AG08395 (cell line): ENCODE measurements at regions not wholly inside any gene's neighbourhood (a gene's known extent, or its start where the extent isn't known, plus 50 kb on each side); places are given as distances from the start of the nearest gene placed in this dataset.
"Not testable (repeated sequence)": the region's sequence is repeated elsewhere in the genome, so short reads cannot be mapped to it uniquely, and the experiment has no call there.

Source experiments
- DNase-seq: peaks from one replicate; pipeline ENCODE4 v3.0.0; 2012; ENCODE audit warnings: mixed read lengths, low spot score

GRCh38 chr15:36075333-36075732 is 504.1 kb upstream of the CDIN1 start:
- peak; percentile 25 for DNase-seq

DNA sequence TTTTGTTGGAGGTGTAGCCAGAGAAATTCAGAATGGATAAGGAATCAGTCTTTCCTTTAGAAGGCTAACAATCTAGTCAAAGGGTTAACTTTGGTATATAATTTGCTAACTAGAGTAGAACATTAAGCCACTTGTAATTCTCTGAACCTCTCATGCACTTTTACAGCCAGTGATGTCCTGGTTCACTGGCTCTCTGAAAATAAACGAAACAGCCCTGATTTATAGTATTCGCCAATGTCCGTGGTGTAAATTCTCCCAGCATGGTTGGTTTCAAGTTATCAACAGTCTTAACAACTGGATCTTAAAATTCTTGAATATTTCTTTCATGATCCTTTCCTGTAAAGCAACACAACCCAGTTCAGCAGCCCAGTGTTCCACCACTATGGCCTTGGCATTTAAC is 500.4 kb upstream of the CDIN1 start:
- DNase-seq = no peak

DNA sequence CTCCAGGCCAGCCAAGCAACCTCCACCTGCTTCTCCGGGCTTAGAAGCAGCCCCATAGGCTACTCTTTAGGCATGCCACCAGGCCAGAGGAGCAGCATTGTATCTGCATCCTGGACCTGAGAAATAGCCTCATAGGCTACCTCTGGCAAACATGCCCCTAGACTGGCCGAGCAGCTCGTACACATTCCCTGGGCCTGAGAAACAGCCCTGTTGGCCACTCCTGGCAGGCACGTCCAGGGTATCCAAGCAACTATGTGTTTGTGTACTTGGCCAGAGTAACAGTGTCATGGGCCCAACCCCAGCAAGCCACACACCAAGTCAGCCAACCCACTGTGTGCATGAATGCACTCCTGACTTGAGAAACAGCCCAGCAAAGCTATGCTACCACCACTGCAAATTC is 498.7 kb upstream of the CDIN1 start:
- DNase-seq = no peak

DNA sequence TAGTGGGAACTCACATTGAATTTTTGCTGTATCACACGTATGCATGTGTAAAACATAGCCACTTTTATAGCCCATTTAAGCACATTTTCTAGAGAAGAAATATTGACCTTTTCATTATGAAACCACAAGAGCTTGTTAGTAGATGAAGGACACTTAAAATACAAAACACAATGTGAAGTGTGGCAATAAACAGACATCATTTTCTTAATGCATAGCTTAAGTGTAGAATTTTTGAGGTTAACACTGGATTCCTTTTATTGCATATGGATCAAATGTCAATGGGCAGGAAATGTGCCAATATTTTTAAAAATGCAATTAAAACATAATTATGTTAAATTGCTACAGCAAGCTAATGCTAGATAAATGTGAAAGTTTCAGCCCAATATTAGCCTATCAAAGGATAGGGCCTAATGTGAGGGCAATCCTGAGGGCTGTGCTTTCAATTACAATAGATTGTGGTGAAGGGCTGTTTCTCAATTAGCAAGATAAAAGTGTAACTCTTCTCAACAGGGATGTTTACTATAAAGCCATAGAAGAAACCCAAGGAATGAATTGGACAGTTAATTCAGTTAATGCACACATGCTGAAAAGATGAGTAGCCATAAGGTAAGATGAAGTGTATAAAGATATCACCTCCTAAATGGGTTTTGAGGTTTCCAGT is 489.0 kb upstream of the CDIN1 start:
- DNase-seq = no peak

GRCh38 chr15:36106640-36107335 is 472.6 kb upstream of the CDIN1 start:
- DNase-seq = peak; percentile 45

DNA sequence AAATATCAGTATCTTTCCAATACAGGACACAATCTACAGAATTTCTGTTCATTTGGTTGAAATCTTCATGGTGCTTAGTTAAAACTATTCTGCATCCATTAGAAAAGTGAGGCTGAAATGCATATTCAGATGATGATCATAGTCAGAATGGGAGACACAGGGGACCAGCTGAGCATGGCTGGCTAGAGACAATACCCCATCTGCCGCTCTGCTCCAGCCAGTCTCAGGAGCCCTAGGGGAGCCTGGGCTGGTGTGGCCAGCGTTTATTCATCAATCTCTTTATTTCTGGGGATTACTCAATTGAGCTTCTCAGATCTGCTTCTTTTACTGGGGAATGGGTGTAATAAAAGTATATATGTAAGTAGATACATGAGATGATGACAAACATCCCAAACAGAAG is 470.9 kb upstream of the CDIN1 start:
- DNase-seq = no peak

GRCh38 chr15:36109943-36110658 is 469.3 kb upstream of the CDIN1 start:
- peak; percentile 49 for DNase-seq

DNA sequence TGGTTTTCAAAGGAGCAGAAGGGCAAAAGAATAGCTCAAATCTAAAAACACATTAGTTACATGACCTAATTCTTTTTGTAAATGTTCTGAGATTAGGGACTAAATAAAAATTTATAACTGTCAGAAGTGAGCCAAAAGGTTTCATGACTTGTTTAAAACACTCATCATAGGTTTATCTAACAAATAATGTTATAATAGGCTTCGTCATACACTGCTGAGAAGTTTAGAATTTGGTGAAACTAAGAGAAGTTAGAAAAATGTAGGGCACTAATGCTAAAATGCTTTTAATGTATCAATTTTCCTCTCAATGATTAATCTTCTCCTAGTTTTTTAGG is 468.8 kb upstream of the CDIN1 start:
- no peak for DNase-seq

DNA sequence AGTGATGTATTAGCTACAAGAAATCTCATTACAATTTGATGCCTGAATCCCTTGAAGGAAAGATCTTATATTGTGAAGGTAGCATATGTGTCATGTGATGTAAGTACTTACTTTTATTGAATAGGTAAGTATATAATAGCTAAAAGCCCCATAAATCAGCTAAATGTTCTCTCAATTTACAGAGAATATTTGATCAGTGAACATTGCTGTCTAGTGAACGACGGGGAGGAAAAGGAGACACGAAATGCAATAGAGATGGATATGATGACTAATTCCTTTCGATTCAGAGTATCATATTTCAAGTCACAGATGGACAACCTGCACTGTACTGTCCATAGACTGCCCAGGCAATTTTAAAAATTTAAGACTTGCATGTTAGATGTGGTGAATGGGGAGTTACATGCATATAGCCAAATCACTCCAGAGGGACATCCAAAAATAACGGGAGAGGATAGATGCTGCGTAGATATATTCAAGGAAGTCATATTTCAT is 462.1 kb upstream of the CDIN1 start:
- DNase-seq = no peak

DNA sequence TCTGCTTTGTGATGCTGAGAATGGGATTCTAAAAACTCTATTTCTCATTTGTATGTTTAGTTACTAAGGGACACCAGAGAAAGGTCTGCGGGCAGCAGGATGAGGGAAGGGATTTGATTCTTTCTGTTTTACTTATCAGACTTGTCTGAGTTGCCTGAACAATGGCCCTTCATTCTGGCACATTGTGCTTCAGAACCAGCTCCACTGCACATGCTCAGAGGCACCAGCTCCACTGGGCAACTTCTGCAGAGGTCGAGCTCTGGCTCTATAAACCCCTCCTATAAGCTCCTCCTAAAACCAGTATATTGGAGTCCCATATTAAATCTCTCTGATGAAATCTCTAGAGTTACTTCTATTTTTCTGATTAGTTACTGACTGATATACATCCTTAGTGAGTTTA is 453.2 kb upstream of the CDIN1 start:
- DNase-seq = no peak

GRCh38 chr15:36130641-36131310 is 448.6 kb upstream of the CDIN1 start:
- DNase-seq = no peak

GRCh38 chr15:36133742-36134141 is 445.7 kb upstream of the CDIN1 start:
- DNase-seq = no peak

DNA sequence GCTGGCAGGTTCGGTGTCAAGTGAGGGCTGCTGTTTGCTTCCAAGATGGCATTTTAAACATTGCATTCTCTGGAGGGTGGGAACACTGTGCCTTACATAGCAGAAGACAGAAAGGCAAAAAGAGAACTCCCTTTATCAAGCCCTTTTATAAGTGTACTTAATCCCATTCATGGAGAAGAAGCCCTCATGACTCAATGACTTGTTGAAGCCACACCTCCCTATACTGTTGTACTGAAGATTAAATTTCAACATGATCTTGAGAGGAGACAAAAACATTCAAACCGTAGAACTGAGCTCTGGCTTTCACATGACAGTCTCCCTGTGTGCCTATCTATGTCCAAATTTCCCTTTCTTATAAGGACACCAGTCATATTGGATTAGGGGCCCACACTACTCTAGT is 443.4 kb upstream of the CDIN1 start:
- DNase-seq = no peak

DNA sequence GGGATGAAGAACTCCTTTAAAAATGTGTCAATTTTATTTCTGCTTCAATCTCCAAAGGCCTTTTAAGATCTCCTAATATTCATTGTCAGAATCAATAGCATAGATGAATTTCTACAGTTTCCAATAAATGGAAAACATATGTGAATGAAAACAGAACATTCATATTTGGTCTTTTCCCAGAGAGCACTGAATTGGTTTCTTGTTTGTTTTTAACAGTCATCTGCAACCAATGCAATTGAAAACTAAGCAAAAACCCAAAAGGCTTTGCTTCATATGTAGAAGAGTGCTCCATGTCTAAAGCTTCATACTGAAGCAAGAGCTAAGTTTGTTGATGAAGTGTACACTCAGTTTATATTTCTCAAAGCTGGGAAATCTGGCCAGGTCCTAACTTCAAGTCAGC is 426.5 kb upstream of the CDIN1 start:
- DNase-seq = peak; percentile 2

- DNase-seq = peak; percentile 60
Observed at GRCh38 chr15:36156879-36157427, 422.5 kb upstream of the CDIN1 start.

- DNase-seq = no peak
Observed at GRCh38 chr15:36160351-36160750, 419.1 kb upstream of the CDIN1 start.

GRCh38 chr15:36161108-36161507 is 418.3 kb upstream of the CDIN1 start:
- DNase-seq = no peak

GRCh38 chr15:36161771-36162212 is 417.6 kb upstream of the CDIN1 start:
- DNase-seq = peak; percentile 56

GRCh38 chr15:36163983-36164382 is 415.4 kb upstream of the CDIN1 start:
- DNase-seq = not testable (repeated sequence)

GRCh38 chr15:36172955-36173354 is 406.5 kb upstream of the CDIN1 start:
- DNase-seq = no peak

GRCh38 chr15:36175186-36175740 is 404.2 kb upstream of the CDIN1 start:
- no peak for DNase-seq

DNA sequence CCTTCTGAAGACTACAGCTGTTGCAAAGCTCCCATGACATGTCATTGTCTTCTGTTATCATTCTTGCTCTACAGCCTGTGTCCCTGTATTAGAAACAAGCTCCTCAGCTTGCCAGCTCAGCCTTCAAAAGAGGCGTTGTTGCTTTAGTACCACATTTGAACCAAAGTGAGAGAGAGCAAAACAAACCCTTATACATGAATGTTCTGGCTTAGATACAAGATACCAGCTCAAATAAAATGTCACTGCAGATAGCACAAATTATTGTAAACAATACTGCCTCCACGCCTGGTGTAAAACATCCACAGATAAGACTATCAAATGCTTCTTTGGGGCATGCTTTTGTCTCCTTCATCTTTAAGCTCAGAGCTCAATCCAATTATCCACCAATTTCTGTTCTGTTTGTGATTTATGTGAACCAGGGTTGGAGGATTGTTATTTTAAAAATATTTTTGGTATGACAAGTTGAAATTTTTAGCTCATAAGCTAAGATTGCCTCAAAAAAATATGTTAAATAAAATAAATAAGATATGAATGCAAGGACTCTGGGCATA is 403.6 kb upstream of the CDIN1 start:
- no peak for DNase-seq
